IgD-negative memory B cell (primary cell): ENCODE measurements at regions not wholly inside any gene's neighbourhood (a gene's known extent, or its start where the extent isn't known, plus 50 kb on each side); places are given as distances from the start of the nearest gene placed in this dataset.
A peak's percentile ranks its signal among the peaks of the same experiment; 100 is the strongest.

Experiments used
- H3K27ac Mint-ChIP-seq, 3 donors: one replicate each; pipeline ENCODE4 v1.8.0; 2020 to 2022; ENCODE audit warnings: mild to moderate bottlenecking in 3 of 3, mixed read lengths in 3 of 3, moderate library complexity in 1 of 3
- H3K27me3 Mint-ChIP-seq: one replicate; pipeline ENCODE4 v1.8.0; 2021; ENCODE audit warnings: mixed read lengths
- H3K36me3 Mint-ChIP-seq: one replicate; pipeline ENCODE4 v1.8.0; 2020; ENCODE audit warnings: mild to moderate bottlenecking, mixed read lengths
- H3K4me1 Mint-ChIP-seq, 3 donors: one replicate each; pipeline ENCODE4 v1.8.0; 2020 to 2022; ENCODE audit warnings: mixed read lengths in 3 of 3, mild to moderate bottlenecking in 1 of 3
- H3K4me3 Mint-ChIP-seq, 4 donors: one replicate each; pipeline ENCODE4 v1.8.0; 2020 to 2022; ENCODE audit warnings: mild to moderate bottlenecking in 4 of 4, mixed read lengths in 4 of 4, moderate library complexity in 3 of 4
- H3K9me3 Mint-ChIP-seq, 3 donors: one replicate each; pipeline ENCODE4 v1.8.0; 2020 to 2021; ENCODE audit warnings: mixed read lengths in 3 of 3, mild to moderate bottlenecking in 1 of 3

GRCh38 chrX:39619182-39620009 lies 478.4 kb downstream of the BCOR start:
- Mint-ChIP-seq H3K36me3 (no peaks in the 10 kb centered on the region), H3K27ac (peak overlapping the region in 1 of 3 donors; percentile 44), H3K4me1 (peaks cover 0 to 2% (median 1%) of the 10 kb centered on the region in 3 donors), H3K4me3 (no peak overlapping the region), H3K27me3 (peaks cover 15% of the 10 kb centered on the region), H3K9me3 (peaks cover 5 to 24% (median 7%) of the 10 kb centered on the region in 3 donors)

- Mint-ChIP-seq H3K27me3 (peaks cover 6% of the 10 kb centered on the region), H3K9me3 (peaks cover 0 to 11% (median 6%) of the 10 kb centered on the region in 3 donors), H3K36me3 (peaks cover 2% of the 10 kb centered on the region), H3K4me1 (peaks cover 0 to 1% (median 0%) of the 10 kb centered on the region in 3 donors), H3K4me3 (no peak overlapping the region), H3K27ac (no peak overlapping the region)
Observed at GRCh38 chrX:39624166-39624565, 473.6 kb downstream of the BCOR start.

GRCh38 chrX:39625810-39626209 lies 471.9 kb downstream of the BCOR start:
- Mint-ChIP-seq H3K4me1 (no peaks in the 10 kb centered on the region), H3K9me3 (peaks cover 0 to 11% (median 6%) of the 10 kb centered on the region in 3 donors), H3K36me3 (peaks cover 2% of the 10 kb centered on the region), H3K4me3 (no peak overlapping the region), H3K27ac (no peak overlapping the region), H3K27me3 (peaks cover 3% of the 10 kb centered on the region)

- peaks cover 0 to 8% (median 6%) of the 10 kb centered on the region in 3 donors for H3K9me3 Mint-ChIP-seq
Observed at GRCh38 chrX:39626749-39627148, 471.0 kb downstream of the BCOR start.

GRCh38 chrX:39627257-39627656 lies 470.5 kb downstream of the BCOR start:
- Mint-ChIP-seq H3K4me1 (no peaks in the 10 kb centered on the region), H3K27me3 (peaks cover 6% of the 10 kb centered on the region), H3K27ac (no peak overlapping the region), H3K9me3 (peaks cover 0 to 6% (median 4%) of the 10 kb centered on the region in 3 donors), H3K4me3 (no peak overlapping the region), H3K36me3 (peaks cover 2% of the 10 kb centered on the region)

More at GRCh38 chrX:39626749-39627148, 471.0 kb downstream of the BCOR start:
- Mint-ChIP-seq H3K36me3 (peaks cover 2% of the 10 kb centered on the region), H3K4me1 (no peaks in the 10 kb centered on the region), H3K4me3 (no peak overlapping the region), H3K27ac (no peak overlapping the region), H3K27me3 (peaks cover 5% of the 10 kb centered on the region)

GRCh38 chrX:39629001-39629400 lies 468.8 kb downstream of the BCOR start:
- H3K9me3 Mint-ChIP-seq: peaks cover 0 to 4% (median 0%) of the 10 kb centered on the region in 3 donors
- H3K4me1 Mint-ChIP-seq: no peaks in the 10 kb centered on the region
- peaks cover 8% of the 10 kb centered on the region for H3K27me3 Mint-ChIP-seq
- H3K36me3 Mint-ChIP-seq: peaks cover 2% of the 10 kb centered on the region
- no peak overlapping the region for H3K27ac Mint-ChIP-seq
- H3K4me3 Mint-ChIP-seq: no peak overlapping the region

GRCh38 chrX:39630344-39630743 lies 467.4 kb downstream of the BCOR start:
- peaks cover 0 to 2% (median 0%) of the 10 kb centered on the region in 3 donors for H3K9me3 Mint-ChIP-seq
- H3K27me3 Mint-ChIP-seq: peaks cover 6% of the 10 kb centered on the region
- H3K4me3 Mint-ChIP-seq: no peak overlapping the region
- no peaks in the 10 kb centered on the region for H3K4me1 Mint-ChIP-seq
- peaks cover 2% of the 10 kb centered on the region for H3K36me3 Mint-ChIP-seq
- H3K27ac Mint-ChIP-seq: no peak overlapping the region

GRCh38 chrX:39631276-39632229 lies 466.2 kb downstream of the BCOR start:
- Mint-ChIP-seq H3K4me3 (no peak overlapping the region), H3K9me3 (peaks cover 0 to 2% (median 0%) of the 10 kb centered on the region in 3 donors), H3K27me3 (peaks cover 6% of the 10 kb centered on the region), H3K27ac (no peak overlapping the region), H3K36me3 (peaks cover 2% of the 10 kb centered on the region), H3K4me1 (no peaks in the 10 kb centered on the region)

GRCh38 chrX:39633293-39633692 lies 464.5 kb downstream of the BCOR start:
- H3K27ac Mint-ChIP-seq: no peak overlapping the region
- peaks cover 8% of the 10 kb centered on the region for H3K27me3 Mint-ChIP-seq
- H3K4me3 Mint-ChIP-seq: no peak overlapping the region
- no peaks in the 10 kb centered on the region for H3K36me3 Mint-ChIP-seq
- no peaks in the 10 kb centered on the region for H3K4me1 Mint-ChIP-seq
- H3K9me3 Mint-ChIP-seq: peaks cover 0 to 3% (median 0%) of the 10 kb centered on the region in 3 donors

GRCh38 chrX:39636481-39636880 lies 461.3 kb downstream of the BCOR start:
- H3K36me3 Mint-ChIP-seq: peaks cover 2% of the 10 kb centered on the region
- no peak overlapping the region for H3K27ac Mint-ChIP-seq
- no peaks in the 10 kb centered on the region for H3K4me1 Mint-ChIP-seq
- H3K4me3 Mint-ChIP-seq: no peak overlapping the region
- peaks cover 6% of the 10 kb centered on the region for H3K27me3 Mint-ChIP-seq
- H3K9me3 Mint-ChIP-seq: peaks cover 0 to 3% (median 2%) of the 10 kb centered on the region in 3 donors

- Mint-ChIP-seq H3K27ac (no peak overlapping the region), H3K36me3 (peaks cover 2% of the 10 kb centered on the region), H3K27me3 (peaks cover 12% of the 10 kb centered on the region), H3K4me1 (no peaks in the 10 kb centered on the region), H3K9me3 (peaks cover 0 to 3% (median 2%) of the 10 kb centered on the region in 3 donors), H3K4me3 (no peak overlapping the region)
Observed at GRCh38 chrX:39638526-39638925, 459.2 kb downstream of the BCOR start.

- peaks cover 12% of the 10 kb centered on the region for H3K27me3 Mint-ChIP-seq
- H3K4me1 Mint-ChIP-seq: no peaks in the 10 kb centered on the region
- H3K36me3 Mint-ChIP-seq: peaks cover 2% of the 10 kb centered on the region
- H3K27ac Mint-ChIP-seq: no peak overlapping the region
- H3K9me3 Mint-ChIP-seq: peaks cover 0 to 5% (median 2%) of the 10 kb centered on the region in 3 donors
- H3K4me3 Mint-ChIP-seq: no peak overlapping the region
Observed at GRCh38 chrX:39639871-39640270, 457.9 kb downstream of the BCOR start.

- H3K4me3 Mint-ChIP-seq: no peak overlapping the region
- peaks cover 12% of the 10 kb centered on the region for H3K27me3 Mint-ChIP-seq
- peaks cover 0 to 5% (median 2%) of the 10 kb centered on the region in 3 donors for H3K9me3 Mint-ChIP-seq
- H3K36me3 Mint-ChIP-seq: peaks cover 2% of the 10 kb centered on the region
- H3K27ac Mint-ChIP-seq: no peak overlapping the region
- H3K4me1 Mint-ChIP-seq: no peaks in the 10 kb centered on the region
Observed at GRCh38 chrX:39640866-39641265, 456.9 kb downstream of the BCOR start.

- Mint-ChIP-seq H3K9me3 (peaks cover 0 to 5% (median 2%) of the 10 kb centered on the region in 3 donors), H3K4me3 (no peak overlapping the region), H3K4me1 (no peaks in the 10 kb centered on the region), H3K36me3 (peaks cover 2% of the 10 kb centered on the region), H3K27me3 (peaks cover 9% of the 10 kb centered on the region), H3K27ac (no peak overlapping the region)
Observed at GRCh38 chrX:39642071-39642470, 455.7 kb downstream of the BCOR start.

GRCh38 chrX:39643550-39643949 lies 454.2 kb downstream of the BCOR start:
- H3K4me3 Mint-ChIP-seq: no peak overlapping the region

More at GRCh38 chrX:39643550-39643949, 454.2 kb downstream of the BCOR start:
- Mint-ChIP-seq H3K27ac (no peak overlapping the region), H3K9me3 (peaks cover 0 to 5% (median 2%) of the 10 kb centered on the region in 3 donors), H3K36me3 (peaks cover 2% of the 10 kb centered on the region), H3K27me3 (peaks cover 9% of the 10 kb centered on the region), H3K4me1 (no peaks in the 10 kb centered on the region)
